DMS53 (cell line): ENCODE measurements at regions not wholly inside any gene's neighbourhood (a gene's known extent, or its start where the extent isn't known, plus 50 kb on each side); places are given as distances from the start of the nearest gene placed in this dataset.
"Not testable (repeated sequence)": the region's sequence is repeated elsewhere in the genome, so short reads cannot be mapped to it uniquely, and the experiment has no call there.

Source experiments
- DNase-seq: peaks from one replicate; lab custom pipeline; 2025; lab: John Stamatoyannopoulos, UW

- DNase-seq, result no peak
Measured at GRCh38 chr20:54733687-54734086, 258.3 kb downstream of the DOK5 start.

- no peak for DNase-seq
Measured at GRCh38 chr20:54727490-54727889, 252.1 kb downstream of the DOK5 start.

- DNase-seq, result peak; percentile 7
Measured at GRCh38 chr20:54726687-54727300, 251.4 kb downstream of the DOK5 start.

- DNase-seq, result not testable (repeated sequence)
Measured at GRCh38 chr20:54725266-54725665, 249.9 kb downstream of the DOK5 start.

- no peak for DNase-seq
Measured at GRCh38 chr20:54723723-54724122, 248.3 kb downstream of the DOK5 start.

GRCh38 chr20:54717983-54718382, 242.6 kb downstream of the DOK5 start:
- DNase-seq, result no peak

- no peak for DNase-seq
Measured at GRCh38 chr20:54716790-54717189, 241.4 kb downstream of the DOK5 start.

GRCh38 chr20:54716174-54716747, 240.9 kb downstream of the DOK5 start:
- no peak for DNase-seq

- no peak for DNase-seq
Measured at GRCh38 chr20:54714817-54715216, 239.4 kb downstream of the DOK5 start.

GRCh38 chr20:54713727-54714126, 238.3 kb downstream of the DOK5 start:
- DNase-seq, result no peak

- DNase-seq, result no peak
Measured at GRCh38 chr20:54711071-54711470, 235.7 kb downstream of the DOK5 start.

GRCh38 chr20:54710341-54710740, 234.9 kb downstream of the DOK5 start:
- no peak for DNase-seq

GRCh38 chr20:54708229-54708628, 232.8 kb downstream of the DOK5 start:
- DNase-seq, result no peak

GRCh38 chr20:54707801-54708200, 232.4 kb downstream of the DOK5 start:
- no peak for DNase-seq

GRCh38 chr20:54706581-54706980, 231.2 kb downstream of the DOK5 start:
- DNase-seq, result no peak

- DNase-seq, result no peak
Measured at GRCh38 chr20:54704032-54704635, 228.7 kb downstream of the DOK5 start.
